ENCODE measurements at regions not wholly inside any gene's neighbourhood (a gene's known extent, or its start where the extent isn't known, plus 50 kb on each side); places are given as distances from the start of the nearest gene placed in this dataset.

DNA sequence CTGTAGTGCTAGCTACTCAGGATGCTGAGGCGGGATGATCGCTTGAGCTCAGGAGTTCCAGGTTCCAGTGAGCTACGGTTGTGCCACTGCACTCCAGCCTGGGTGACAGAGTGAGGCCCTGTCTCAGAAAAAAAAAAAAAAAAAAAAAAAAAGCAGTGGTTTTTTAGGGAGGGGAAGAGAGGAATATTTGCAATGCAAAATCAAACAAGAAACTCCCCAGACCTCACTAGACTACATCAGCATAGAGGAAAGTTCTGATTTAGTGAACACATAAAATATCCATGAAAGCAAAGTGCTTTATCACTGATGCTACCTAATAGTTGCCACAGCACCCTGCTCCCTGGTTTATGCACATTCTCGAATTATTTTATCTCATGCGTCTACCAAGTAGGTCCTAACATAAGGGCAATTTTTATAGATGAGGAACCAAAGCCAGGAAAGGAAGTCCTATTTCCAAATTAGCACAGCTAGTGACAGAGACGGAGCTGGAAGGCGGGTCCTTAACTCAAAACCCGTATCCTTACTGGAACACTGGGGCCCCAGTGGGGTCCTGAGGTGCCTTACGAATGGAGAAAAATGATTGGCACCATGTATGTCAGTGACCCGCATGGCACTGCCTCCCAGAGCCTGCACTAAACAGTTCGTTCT is 50.7 kb upstream of the GPR157 start:
- Mint-ChIP-seq H3K27ac (no peak overlapping the region), H3K4me1 (peaks cover 26 to 33% of the 10 kb centered on the region in 2 experiments), H3K4me3 (no peak overlapping the region), H3K9me3 (peaks cover 3 to 6% of the 10 kb centered on the region in 2 experiments; a peak in 2 of 5 replicates), H3K27me3 (ENCODE audit: low read depth) (peaks cover 13% of the 10 kb centered on the region), H3K36me3 (ENCODE audit: insufficient read depth in 1 of 3, low read depth in 3 of 3) (peaks cover 6 to 37% (median 21%) of the 10 kb centered on the region in 3 experiments; a peak in 5 of 7 replicates)
- Histone ChIP-seq H3K23ac (ENCODE audit: insufficient read length, low read depth, low read length) (no peak overlapping the region), H2BK5ac (ENCODE audit: insufficient read length, low read length) (no peak overlapping the region), H4K20me1 (ENCODE audit: control insufficient read depth, insufficient read depth, insufficient read length) (no peaks in the 10 kb centered on the region), H3K4me1 (ENCODE audit: insufficient read depth, low read length) (no peaks in the 10 kb centered on the region; the same call in 1 of the 2 replicates), H2BK12ac (ENCODE audit: insufficient read length, low read depth, low read length) (no peak overlapping the region), H3K23me2 (ENCODE audit: insufficient read length, low read depth, low read length, poor library complexity, severe bottlenecking) (peaks cover 14% of the 10 kb centered on the region), H2BK120ac (ENCODE audit: low read depth, low read length, poor library complexity, severe bottlenecking) (no peak overlapping the region), H3K27me3 (ENCODE audit: insufficient read depth, low read length) (no peaks in the 10 kb centered on the region; the same call in 1 of the 2 replicates), H4K91ac (ENCODE audit: insufficient read length, low read depth, low read length) (no peak overlapping the region), H3K56ac (ENCODE audit: insufficient read length, low read depth, low read length) (no peak overlapping the region), H2BK20ac (ENCODE audit: low read depth, low read length, poor library complexity, severe bottlenecking) (no peak overlapping the region), H3K14ac (ENCODE audit: insufficient read depth, low read length) (no peak overlapping the region), H3K18ac (ENCODE audit: insufficient read length, low read depth, low read length) (no peak overlapping the region), H3K9ac (ENCODE audit: extremely low read depth, insufficient read length, low read length) (no peak overlapping the region), H3K79me2 (ENCODE audit: insufficient read depth, low read length) (peaks cover 13% of the 10 kb centered on the region; the same call in 1 of the 2 replicates), H3T11ph (ENCODE audit: low read length) (no peak overlapping the region), H2AK5ac (ENCODE audit: insufficient read length, low read length) (no peak overlapping the region), H3K27ac (ENCODE audit: insufficient read length, low read depth, low read length) (no peak overlapping the region), H4K5ac (ENCODE audit: insufficient read length, low read depth, low read length) (no peak overlapping the region), H4K8ac (replicated peaks; ENCODE audit: insufficient read length, low read depth, low read length) (no peak overlapping the region), H3K9me3 (ENCODE audit: control insufficient read depth, low read depth, low read length) (no peaks in the 10 kb centered on the region), H3K4ac (ENCODE audit: low read depth, low read length) (no peak overlapping the region), H2AFZ (ENCODE audit: low read length) (no peak overlapping the region), H2BK15ac (ENCODE audit: low read depth, low read length) (no peak overlapping the region), H3K79me1 (ENCODE audit: insufficient read depth, low read depth, low read length, poor library complexity, severe bottlenecking) (no peaks in the 10 kb centered on the region), H3K4me2 (ENCODE audit: insufficient read depth, insufficient read length, low read length) (no peak overlapping the region)
- no CpG with 5 or more reads among the region's 11 CpGs for WGBS (ENCODE audit: extremely low coverage, insufficient read length, low lambda C conversion rate)
- TF ChIP-seq, protein P1, sequence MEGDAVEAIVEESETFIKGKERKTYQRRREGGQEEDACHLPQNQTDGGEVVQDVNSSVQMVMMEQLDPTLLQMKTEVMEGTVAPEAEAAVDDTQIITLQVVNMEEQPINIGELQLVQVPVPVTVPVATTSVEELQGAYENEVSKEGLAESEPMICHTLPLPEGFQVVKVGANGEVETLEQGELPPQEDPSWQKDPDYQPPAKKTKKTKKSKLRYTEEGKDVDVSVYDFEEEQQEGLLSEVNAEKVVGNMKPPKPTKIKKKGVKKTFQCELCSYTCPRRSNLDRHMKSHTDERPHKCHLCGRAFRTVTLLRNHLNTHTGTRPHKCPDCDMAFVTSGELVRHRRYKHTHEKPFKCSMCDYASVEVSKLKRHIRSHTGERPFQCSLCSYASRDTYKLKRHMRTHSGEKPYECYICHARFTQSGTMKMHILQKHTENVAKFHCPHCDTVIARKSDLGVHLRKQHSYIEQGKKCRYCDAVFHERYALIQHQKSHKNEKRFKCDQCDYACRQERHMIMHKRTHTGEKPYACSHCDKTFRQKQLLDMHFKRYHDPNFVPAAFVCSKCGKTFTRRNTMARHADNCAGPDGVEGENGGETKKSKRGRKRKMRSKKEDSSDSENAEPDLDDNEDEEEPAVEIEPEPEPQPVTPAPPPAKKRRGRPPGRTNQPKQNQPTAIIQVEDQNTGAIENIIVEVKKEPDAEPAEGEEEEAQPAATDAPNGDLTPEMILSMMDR (conservative IDR thresholded peaks at IDR 0.05), result no peak
- no peak for DNase-seq

Measured in H9 (cell line).